Nucleus accumbens (tissue), 56 donors: ENCODE measurements at regions not wholly inside any gene's neighbourhood (a gene's known extent, or its start where the extent isn't known, plus 50 kb on each side); places are given as distances from the start of the nearest gene placed in this dataset.

Experiments used
- DNase-seq, 56 donors: peaks; one replicate each; lab custom pipeline; 2025; lab: John Stamatoyannopoulos, UW

- DNase-seq: no peak
Measured at GRCh38 chr6:12221856-12222255, 68.3 kb upstream of the EDN1 start.

GRCh38 chr6:12222405-12223366 lies 67.5 kb upstream of the EDN1 start:
- DNase-seq: no peak

DNA sequence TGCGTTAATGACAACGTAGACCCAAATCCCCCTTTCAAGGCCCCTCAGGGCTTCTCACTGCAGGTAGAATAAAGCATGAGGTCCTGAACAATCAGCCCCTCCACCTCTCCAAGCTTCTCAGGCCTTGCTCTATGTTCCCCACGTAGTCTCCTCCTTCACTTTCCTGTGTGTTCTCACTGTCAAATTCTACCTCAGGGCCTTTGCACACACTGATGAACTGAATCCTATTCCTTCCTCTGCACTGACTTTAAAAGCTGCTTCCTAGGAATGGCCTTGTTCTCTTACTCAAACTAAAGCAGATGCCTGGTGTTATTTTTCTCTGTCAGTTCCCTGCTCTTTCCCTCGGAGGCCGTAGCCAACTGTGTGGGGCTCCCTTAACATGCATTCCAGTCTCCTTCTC lies 66.8 kb upstream of the EDN1 start:
- DNase-seq: no peak

GRCh38 chr6:12224251-12224650 lies 65.9 kb upstream of the EDN1 start:
- no peak for DNase-seq

GRCh38 chr6:12228447-12229146 lies 61.6 kb upstream of the EDN1 start:
- no peak for DNase-seq

DNA sequence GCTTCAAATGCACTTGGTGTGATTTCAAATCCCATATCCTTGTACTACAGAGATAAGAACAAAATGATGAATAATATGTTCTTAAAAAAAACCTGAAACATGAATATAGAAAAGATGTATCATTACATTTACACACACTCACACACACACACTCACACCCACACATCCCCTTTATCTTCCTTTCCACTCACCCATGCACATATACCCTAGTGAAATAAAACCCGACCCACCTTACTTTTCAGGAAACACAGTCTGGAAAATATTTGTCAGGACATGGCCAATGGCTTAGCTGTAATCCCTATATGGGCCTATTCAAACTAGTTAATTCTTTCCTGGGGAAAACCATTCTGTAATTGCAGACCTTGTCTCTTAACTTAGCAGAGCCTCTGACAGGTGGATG lies 60.8 kb upstream of the EDN1 start:
- no peak for DNase-seq

DNA sequence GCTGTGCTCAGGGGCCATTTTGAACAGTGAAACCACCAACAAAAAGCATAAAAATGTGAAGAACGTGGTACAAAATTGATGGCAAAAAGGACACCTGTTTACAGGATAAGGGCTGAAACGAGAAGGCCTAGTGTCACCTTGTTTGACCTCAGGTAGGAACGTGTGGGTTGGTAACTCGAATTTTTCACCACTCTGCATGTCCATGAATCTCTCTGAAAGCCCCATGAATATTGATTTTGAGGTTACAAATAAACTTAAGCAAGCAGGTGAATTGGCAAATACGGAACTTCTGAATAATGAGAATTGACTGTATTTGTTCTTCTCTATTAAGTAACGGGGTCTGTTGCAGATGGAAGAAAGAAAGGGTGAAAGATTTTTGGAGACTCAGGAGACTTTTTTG lies 59.6 kb upstream of the EDN1 start:
- no peak for DNase-seq

- DNase-seq: no peak
Measured at GRCh38 chr6:12232339-12232738, 57.8 kb upstream of the EDN1 start.

DNA sequence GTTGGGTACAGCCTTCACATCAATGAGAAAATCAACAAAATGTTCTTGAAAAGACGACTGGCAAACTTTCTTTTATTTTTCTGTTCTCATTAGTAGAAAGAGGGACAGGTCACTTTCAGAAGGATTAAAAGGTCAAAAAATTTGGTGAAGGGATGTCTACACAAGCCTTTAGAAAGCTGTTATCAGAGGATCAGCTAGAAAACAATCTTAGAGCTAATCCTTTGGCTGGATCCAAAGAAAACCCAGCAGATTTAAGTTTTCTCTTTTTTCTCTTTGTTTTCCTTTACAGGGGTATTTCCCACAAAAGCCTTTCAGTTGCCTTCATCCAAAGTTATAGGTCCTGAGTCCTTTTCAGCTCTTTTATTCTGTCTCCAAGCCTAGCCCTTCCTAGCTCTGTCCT lies 57.3 kb upstream of the EDN1 start:
- DNase-seq: no peak

DNA sequence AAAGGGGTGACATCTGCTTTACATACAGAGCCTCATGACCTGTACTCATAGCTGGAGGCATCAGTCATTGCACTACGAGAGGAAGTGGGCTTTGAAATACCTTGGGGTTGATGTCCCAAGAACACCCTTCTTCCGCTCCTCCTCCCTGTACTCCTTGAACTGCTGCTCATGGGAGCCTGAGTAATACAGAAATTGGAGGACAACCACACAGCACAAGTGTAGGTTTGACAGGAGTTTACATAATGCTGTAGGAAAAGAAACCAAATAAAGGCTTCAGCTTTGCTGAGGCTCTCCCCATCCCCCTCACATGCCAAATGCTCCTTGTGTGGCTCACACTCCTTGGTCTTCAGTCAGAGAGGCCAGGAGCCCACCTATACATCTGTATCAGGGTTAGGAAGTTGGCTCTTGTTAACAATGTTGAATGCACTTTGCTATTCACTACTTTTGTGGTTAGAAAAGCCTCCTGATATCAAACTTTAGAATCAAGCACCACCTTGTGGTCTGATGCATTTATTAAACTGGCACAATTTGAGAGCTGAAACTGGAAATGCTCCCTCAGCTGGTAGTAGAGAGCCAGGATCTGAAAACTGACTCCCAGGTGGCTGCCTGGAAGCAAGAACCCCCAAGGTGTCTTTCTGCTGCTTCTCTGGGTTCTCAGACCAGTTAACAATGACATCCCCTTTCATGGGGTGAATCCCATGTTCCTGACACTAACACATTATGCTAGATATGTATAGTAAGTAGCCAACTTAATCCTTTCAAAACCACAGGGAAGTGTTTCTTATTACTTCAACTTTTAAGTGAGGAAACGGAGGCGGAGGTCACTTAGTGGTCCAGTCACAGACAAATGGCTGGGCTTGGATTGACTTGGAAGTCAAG lies 56.2 kb upstream of the EDN1 start:
- peak in 47 of 56 donors; percentile 2 to 74 (median 27) for DNase-seq

DNA sequence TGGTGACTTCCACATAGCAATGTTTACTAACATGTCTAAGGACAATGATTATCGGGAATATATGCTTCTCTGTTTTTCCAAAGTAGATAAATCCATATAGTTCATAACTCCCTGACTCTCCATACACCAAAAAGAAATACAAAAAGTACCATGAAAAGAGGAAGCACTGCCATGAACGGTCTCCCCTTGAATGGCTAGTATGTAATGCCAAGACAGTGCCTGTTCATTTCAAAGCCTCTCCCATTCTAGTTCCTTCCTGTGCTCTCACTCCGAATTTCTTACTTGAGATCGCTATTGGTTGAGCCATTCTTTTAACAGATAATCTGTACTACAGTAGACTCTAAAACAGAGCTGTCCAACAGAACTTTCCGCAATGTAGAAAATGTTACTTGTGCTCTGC lies 54.8 kb upstream of the EDN1 start:
- DNase-seq: no peak

- no peak for DNase-seq
Measured at GRCh38 chr6:12238219-12238618, 51.9 kb upstream of the EDN1 start.
